HCT116 (cell line): ENCODE measurements at regions not wholly inside any gene's neighbourhood (a gene's known extent, or its start where the extent isn't known, plus 50 kb on each side); places are given as distances from the start of the nearest gene placed in this dataset.

ENCODE experiments used
- ATAC-seq: fragments of 200-7000 bp; cut with Tn5 transposase; 2 replicates; pipeline ENCODE4 v1.9.1; 2020; ENCODE audit warnings: mild to moderate bottlenecking, moderate library complexity
- BruUV-seq: library from RNA; stranded (reverse); fragments of 400-500 nt; replicated peaks from 2 replicates; lab custom pipeline; 2021; lab: Mats Ljungman, UMichigan
- CTCF ChIA-PET: fragments of 300-600 bp; sonication (Branson Sonifier 250); formaldehyde crosslinking; loops from one replicate; lab custom pipeline; 2021; ENCODE audit warnings: antibody characterized with exemption; lab: Charles Lee
- POLR2A ChIA-PET: fragments of 300-600, 350-600 bp; sonication (Branson Sonifier 250); formaldehyde crosslinking; loops from one replicate; lab custom pipeline; 2021; ENCODE audit warnings: antibody characterized with exemption; lab: Charles Lee
- RAD21 ChIA-PET, 2 experiments: fragments of 300-600 bp; sonication (Branson Sonifier 250); formaldehyde crosslinking; loops; one replicate each; lab custom pipeline; 2023; ENCODE audit warnings: low total read pairs in 2 of 2; ENCODE audit not compliant: uncharacterized antibody in 2 of 2, unreplicated experiment in 2 of 2, low non-redundant PET in 1 of 2; lab: Charles Lee
- DNase-seq: peaks from one replicate; pipeline ENCODE4 v3.0.0-alpha.2; 2010; ENCODE audit warnings: low read depth, low spot score
- H2AFZ ChIP-seq: fragments of 200-600 bp; shearing (Covaris generic), sonication (generic); 2 replicates; pipeline ENCODE4 v1.6.1; 2017; ENCODE audit warnings: low read depth, mixed run types, mixed read lengths, antibody characterized with exemption, low read length; ENCODE audit not compliant: poor library complexity, severe bottlenecking
- H3K27ac ChIP-seq: 2 replicates; pipeline ENCODE4 v1.5.1; 2012; ENCODE audit warnings: low read depth, low read length
- H3K27me3 ChIP-seq: fragments of 200-600 bp; sonication (generic); 2 replicates; pipeline ENCODE4 v1.6.1; 2016; ENCODE audit warnings: mixed run types, low read length, mixed read lengths; ENCODE audit not compliant: insufficient read depth
- H3K36me3 ChIP-seq, 2 experiments: fragments of 200-500 bp in 1 of 2; fragments of 200-600 bp in 1 of 2; sonication (Bioruptor generic) in 1 of 2; sonication (generic) in 1 of 2; 2 replicates each; pipeline versions ENCODE4 v1.5.1 to v1.6.1; 2014 to 2016; ENCODE audit warnings: low read length in 2 of 2, inconsistent platforms in 1 of 2, mixed read lengths in 1 of 2, mixed run types in 1 of 2; ENCODE audit not compliant: insufficient read depth in 2 of 2, control insufficient read depth in 1 of 2
- H3K4me1 ChIP-seq, 2 experiments: fragments of 200-600 bp in 1 of 2; sonication (generic) in 1 of 2; 2 replicates each; pipeline versions ENCODE4 v1.5.1 to v1.6.1; 2012 to 2017; ENCODE audit warnings: low read length in 2 of 2, inconsistent platforms in 1 of 2, mild to moderate bottlenecking in 1 of 2, mixed read lengths in 1 of 2, mixed run types in 1 of 2, moderate library complexity in 1 of 2; ENCODE audit not compliant: insufficient read depth in 2 of 2, control insufficient read depth in 1 of 2
- H3K4me2 ChIP-seq: fragments of 200-600 bp; sonication (generic); 2 replicates; pipeline ENCODE4 v1.6.1; 2017; ENCODE audit warnings: mixed run types, low read length, mixed read lengths
- H3K4me3 ChIP-seq, 2 experiments: fragments of 200-600 bp in 1 of 2; sonication (generic) in 1 of 2; replicated peaks in 1 of 2; 2 replicates each; pipeline ENCODE4 v1.5.1; 2011 to 2016; ENCODE audit warnings: low read length in 2 of 2, control low read depth in 1 of 2, low read depth in 1 of 2, mild to moderate bottlenecking in 1 of 2, mixed read lengths in 1 of 2, mixed run types in 1 of 2
- H3K79me2 ChIP-seq: fragments of 200-600 bp; sonication (generic); 2 replicates; pipeline ENCODE4 v1.6.1; 2017; ENCODE audit warnings: mild to moderate bottlenecking, mixed run types, low read length, moderate library complexity, mixed read lengths; ENCODE audit not compliant: insufficient read depth
- H3K9ac ChIP-seq: fragments of 200-600 bp; sonication (generic); 2 replicates; pipeline ENCODE4 v1.6.1; 2016; ENCODE audit warnings: low read length, mixed read lengths
- H3K9me2 ChIP-seq: fragments of 200-600 bp; sonication (generic), shearing (Covaris generic); 2 replicates; pipeline ENCODE4 v1.6.1; 2017; ENCODE audit warnings: mixed run types, mild to moderate bottlenecking, moderate library complexity; ENCODE audit not compliant: insufficient read depth
- H3K9me3 ChIP-seq, 2 experiments: fragments of 200-500 bp in 1 of 2; fragments of 200-600 bp in 1 of 2; sonication (Bioruptor generic) in 1 of 2; sonication (generic) in 1 of 2; 2 replicates each; pipeline ENCODE4 v1.6.1; 2014 to 2017; ENCODE audit warnings: low read length in 2 of 2, mixed read lengths in 2 of 2, inconsistent platforms in 1 of 2, low read depth in 1 of 2, mild to moderate bottlenecking in 1 of 2, mixed run types in 1 of 2, moderate library complexity in 1 of 2; ENCODE audit not compliant: control insufficient read depth in 1 of 2, insufficient read depth in 1 of 2
- H4K20me1 ChIP-seq: fragments of 200-600 bp; sonication (generic), shearing (Covaris generic); 2 replicates; pipeline ENCODE4 v1.6.1; 2017; ENCODE audit warnings: mixed run types, mild to moderate bottlenecking, moderate library complexity; ENCODE audit not compliant: insufficient read depth
- CBX3 ChIP-seq: IDR thresholded peaks from 2 replicates; pipeline ENCODE4 v1.6.1; 2012; ENCODE audit warnings: low read depth
- CEBPB ChIP-seq: IDR thresholded peaks from 2 replicates; pipeline ENCODE4 v1.6.1; 2012; ENCODE audit warnings: low read depth
- EGR1 ChIP-seq: IDR thresholded peaks from 2 replicates; pipeline ENCODE4 v1.6.1; 2012; ENCODE audit warnings: low read depth
- ELF1 ChIP-seq: IDR thresholded peaks from 2 replicates; pipeline ENCODE4 v1.6.1; 2012; ENCODE audit warnings: low read depth, borderline replicate concordance
- EZH2 ChIP-seq: fragments of 200-600 bp; sonication (generic); IDR thresholded peaks from 2 replicates; pipeline ENCODE4 v1.6.1; 2017; ENCODE audit warnings: antibody characterized with exemption, mixed run types
- JUND ChIP-seq: IDR thresholded peaks from 2 replicates; pipeline ENCODE4 v1.6.1; 2012
- MAX ChIP-seq: IDR thresholded peaks from 2 replicates; pipeline ENCODE4 v1.6.1; 2012
- POLR2A ChIP-seq: IDR thresholded peaks from 2 replicates; pipeline ENCODE4 v1.7.0; 2011; ENCODE audit warnings: borderline replicate concordance; ENCODE audit not compliant: insufficient read depth, insufficient read length; ENCODE audit errors: extremely low read depth
- POLR2AphosphoS5 ChIP-seq: IDR thresholded peaks from 2 replicates; pipeline ENCODE4 v1.6.1; 2011; ENCODE audit warnings: mild to moderate bottlenecking, low read depth, low read length, moderate library complexity
- SIN3A ChIP-seq: IDR thresholded peaks from 2 replicates; pipeline ENCODE4 v1.6.1; 2012; ENCODE audit warnings: low read depth
- SRF ChIP-seq: IDR thresholded peaks from 2 replicates; pipeline ENCODE4 v1.6.1; 2012; ENCODE audit warnings: low read depth
- TCF7L2 ChIP-seq: IDR thresholded peaks from 2 replicates; pipeline ENCODE4 v1.7.0; 2011; ENCODE audit warnings: borderline replicate concordance, inconsistent platforms; ENCODE audit not compliant: insufficient read depth, insufficient read length; ENCODE audit errors: extremely low read depth
- YY1 ChIP-seq: IDR thresholded peaks from 2 replicates; pipeline ENCODE4 v1.6.1; 2011; ENCODE audit warnings: low read length, low read depth, moderate library complexity, mild to moderate bottlenecking; ENCODE audit not compliant: insufficient replicate concordance; ENCODE audit errors: extremely low read depth
- ZBTB33 ChIP-seq: IDR thresholded peaks from 2 replicates; pipeline ENCODE4 v1.6.1; 2011; ENCODE audit warnings: mild to moderate bottlenecking, low read length, moderate library complexity; ENCODE audit not compliant: insufficient replicate concordance; ENCODE audit errors: extremely low read depth
- ZNF274 ChIP-seq: fragments of 200-500 bp; sonication (Bioruptor generic); IDR thresholded peaks from 2 replicates; pipeline ENCODE4 v1.6.1; 2014; ENCODE audit warnings: mild to moderate bottlenecking, low read depth, low read length, inconsistent platforms
- intact Hi-C: fragments of 100-400 bp; cut with micrococcal nuclease; formaldehyde crosslinking; loops from 2 replicates; pipeline ENCODE4 v1.10.0; 2022
- TF ChIP-seq, protein P1 (sequence below): IDR thresholded peaks from 2 replicates; pipeline ENCODE4 v1.6.1; 2012; ENCODE audit warnings: low read depth

DNA sequence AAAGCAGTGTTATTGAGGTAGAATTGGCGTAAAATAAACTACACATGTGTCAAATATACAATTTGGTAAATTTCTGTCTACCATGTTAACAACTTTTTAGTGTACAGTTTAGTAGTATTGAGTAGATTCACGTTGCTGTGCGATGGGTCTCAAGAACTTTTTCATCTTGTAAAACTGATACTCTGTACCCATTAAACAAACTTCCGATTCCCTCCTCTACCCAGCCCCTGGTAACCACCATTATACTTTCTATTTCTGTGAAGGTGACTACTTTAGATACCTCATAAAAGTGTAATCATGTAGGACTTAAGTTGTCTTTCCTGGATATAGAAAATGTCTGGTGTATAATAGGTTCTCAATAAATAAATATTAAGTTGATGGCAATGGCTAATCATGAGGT, 408.5 kb upstream of the POT1 start:
- Histone ChIP-seq H3K79me2 (no peaks in the 10 kb centered on the region), H3K36me3 (no peaks in the 10 kb centered on the region), H4K20me1 (no peaks in the 10 kb centered on the region), H3K4me2 (no peak overlapping the region), H2AFZ (no peak overlapping the region), H3K27me3 (no peaks in the 10 kb centered on the region), H3K27ac (no peak overlapping the region), H3K9me3 (no peaks in the 10 kb centered on the region), H3K9me2 (no peaks in the 10 kb centered on the region), H3K4me3 (no peak overlapping the region), H3K9ac (no peak overlapping the region), H3K4me1 (no peaks in the 10 kb centered on the region)
- TF ChIP-seq SIN3A = no peak
- TF ChIP-seq POLR2A = no peak
- TF ChIP-seq MAX = no peak
- TF ChIP-seq EZH2 = no peak
- TF ChIP-seq EGR1 = no peak
- no peak for TF ChIP-seq JUND
- TF ChIP-seq CBX3 = no peak
- TF ChIP-seq, protein P1, sequence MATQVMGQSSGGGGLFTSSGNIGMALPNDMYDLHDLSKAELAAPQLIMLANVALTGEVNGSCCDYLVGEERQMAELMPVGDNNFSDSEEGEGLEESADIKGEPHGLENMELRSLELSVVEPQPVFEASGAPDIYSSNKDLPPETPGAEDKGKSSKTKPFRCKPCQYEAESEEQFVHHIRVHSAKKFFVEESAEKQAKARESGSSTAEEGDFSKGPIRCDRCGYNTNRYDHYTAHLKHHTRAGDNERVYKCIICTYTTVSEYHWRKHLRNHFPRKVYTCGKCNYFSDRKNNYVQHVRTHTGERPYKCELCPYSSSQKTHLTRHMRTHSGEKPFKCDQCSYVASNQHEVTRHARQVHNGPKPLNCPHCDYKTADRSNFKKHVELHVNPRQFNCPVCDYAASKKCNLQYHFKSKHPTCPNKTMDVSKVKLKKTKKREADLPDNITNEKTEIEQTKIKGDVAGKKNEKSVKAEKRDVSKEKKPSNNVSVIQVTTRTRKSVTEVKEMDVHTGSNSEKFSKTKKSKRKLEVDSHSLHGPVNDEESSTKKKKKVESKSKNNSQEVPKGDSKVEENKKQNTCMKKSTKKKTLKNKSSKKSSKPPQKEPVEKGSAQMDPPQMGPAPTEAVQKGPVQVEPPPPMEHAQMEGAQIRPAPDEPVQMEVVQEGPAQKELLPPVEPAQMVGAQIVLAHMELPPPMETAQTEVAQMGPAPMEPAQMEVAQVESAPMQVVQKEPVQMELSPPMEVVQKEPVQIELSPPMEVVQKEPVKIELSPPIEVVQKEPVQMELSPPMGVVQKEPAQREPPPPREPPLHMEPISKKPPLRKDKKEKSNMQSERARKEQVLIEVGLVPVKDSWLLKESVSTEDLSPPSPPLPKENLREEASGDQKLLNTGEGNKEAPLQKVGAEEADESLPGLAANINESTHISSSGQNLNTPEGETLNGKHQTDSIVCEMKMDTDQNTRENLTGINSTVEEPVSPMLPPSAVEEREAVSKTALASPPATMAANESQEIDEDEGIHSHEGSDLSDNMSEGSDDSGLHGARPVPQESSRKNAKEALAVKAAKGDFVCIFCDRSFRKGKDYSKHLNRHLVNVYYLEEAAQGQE = no peak
- TF ChIP-seq ELF1 = no peak
- no peak for TF ChIP-seq ZNF274
- TF ChIP-seq ZBTB33 = no peak
- TF ChIP-seq TCF7L2 = no peak
- TF ChIP-seq POLR2AphosphoS5 = no peak
- TF ChIP-seq SRF = no peak
- TF ChIP-seq YY1 = no peak
- no peak for TF ChIP-seq CEBPB
- CTCF ChIA-PET = no interaction called here
- DNase-seq (no peak), ATAC-seq (no peak)
- POLR2A ChIA-PET = no interaction called here
- intact Hi-C loops = no loop called here
- RAD21 ChIA-PET = no interaction called here
- BruUV-seq = no TSS peak
